Stimulated activated CD8-positive, alpha-beta memory T cell treated with anti-CD3 and anti-CD28 coated beads, Interleukin-2, amount 100 ng/mL, for 48 hours (primary cell): ENCODE measurements at regions not wholly inside any gene's neighbourhood (a gene's known extent, or its start where the extent isn't known, plus 50 kb on each side); places are given as distances from the start of the nearest gene placed in this dataset.

Experiments
- DNase-seq, 2 donors: peaks; one replicate each; pipeline ENCODE4 v3.0.0-alpha.2; 2020; ENCODE audit warnings: low read depth in 2 of 2

DNA sequence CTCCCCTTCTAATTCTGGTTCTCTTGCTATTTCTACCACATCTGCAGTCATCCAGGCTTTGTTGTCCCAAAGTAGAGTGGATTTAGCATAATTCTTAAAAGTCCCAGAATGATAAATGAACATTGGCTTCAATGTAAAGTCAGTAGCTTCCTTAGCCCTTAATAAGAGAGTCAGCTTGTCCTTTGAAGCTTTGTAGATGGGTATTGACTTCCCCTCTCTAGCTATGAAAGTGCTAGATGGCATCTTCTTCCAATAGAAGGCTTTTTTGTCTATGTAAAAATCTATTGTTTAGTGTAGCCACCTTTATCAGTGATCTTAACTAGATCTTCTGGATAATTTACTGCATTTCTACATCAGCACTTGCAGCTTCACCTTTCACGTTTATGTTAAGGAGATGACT, 181.4 kb upstream of the B3GALT2 start:
- no peak for DNase-seq

DNA sequence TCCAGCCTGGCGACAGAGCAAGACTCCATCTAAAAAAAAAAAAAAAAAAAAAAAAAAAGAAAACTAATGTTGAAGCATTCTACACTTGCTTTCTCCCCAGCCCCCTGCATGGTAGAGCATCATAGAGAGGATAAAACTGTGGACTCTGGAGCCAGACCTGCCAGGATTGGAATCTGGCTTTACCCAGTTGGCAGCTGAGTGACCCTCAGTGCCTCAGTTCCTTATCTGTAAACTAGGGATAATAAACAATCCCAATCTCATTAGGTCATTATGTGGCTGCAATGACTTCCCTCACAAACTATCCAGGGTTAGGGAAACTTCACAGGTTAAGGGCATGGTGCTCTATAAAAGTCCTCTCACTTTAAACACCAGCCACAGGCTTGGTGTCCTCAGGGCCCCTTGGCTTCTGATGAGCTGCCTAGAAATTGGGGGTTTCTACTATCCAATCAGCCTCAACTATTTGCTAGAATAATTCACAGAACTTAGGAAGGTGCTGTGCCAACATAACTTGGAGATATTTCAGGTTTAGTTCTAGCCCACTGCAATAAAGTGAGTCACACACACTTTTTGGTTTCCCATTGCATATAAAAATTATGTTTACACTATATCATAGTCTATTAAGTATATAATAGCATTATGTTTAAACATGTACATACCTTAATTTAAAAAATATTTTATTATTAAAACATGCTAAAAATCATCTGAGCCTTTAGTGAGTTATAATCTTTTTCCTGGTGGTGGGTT, 180.5 kb upstream of the B3GALT2 start:
- no peak for DNase-seq

DNA sequence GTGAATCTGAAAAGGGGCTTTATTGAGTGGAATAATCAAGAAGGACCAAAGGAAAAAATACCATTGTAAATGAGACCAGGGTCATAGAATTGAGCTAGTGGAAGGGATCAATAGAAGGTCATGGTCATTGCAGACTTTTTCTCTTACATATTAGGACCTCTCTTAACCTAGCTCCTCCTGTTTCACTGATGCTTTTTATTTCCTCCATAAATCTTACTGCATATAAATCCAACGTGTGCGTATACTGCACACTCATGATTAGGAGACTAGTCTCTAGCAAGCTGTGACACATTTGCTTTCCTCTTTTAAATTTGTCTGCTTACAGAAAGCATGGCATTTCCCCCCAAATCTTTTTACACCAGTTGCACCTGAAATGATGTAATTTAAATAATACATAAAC, 179.6 kb upstream of the B3GALT2 start:
- no peak for DNase-seq

DNA sequence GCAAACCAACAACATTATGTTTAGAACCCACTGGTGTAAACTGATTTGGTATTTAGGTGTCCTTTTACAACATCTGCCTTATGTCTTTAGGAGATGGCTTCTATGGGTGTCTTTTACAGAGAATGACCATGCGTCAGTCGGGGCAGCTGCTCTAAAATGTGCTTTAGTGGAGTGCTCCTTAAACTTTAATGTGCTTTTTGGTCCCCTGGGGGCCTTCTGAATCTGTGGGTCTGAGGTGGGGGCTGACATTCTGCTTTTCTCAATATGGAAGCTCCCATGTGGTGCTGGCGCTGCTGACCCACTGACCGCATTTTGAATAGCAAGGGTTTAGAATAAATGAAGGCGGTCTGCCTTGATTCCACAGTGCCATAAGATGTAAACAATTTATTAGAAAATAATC, 173.2 kb upstream of the B3GALT2 start:
- no peak for DNase-seq

DNA sequence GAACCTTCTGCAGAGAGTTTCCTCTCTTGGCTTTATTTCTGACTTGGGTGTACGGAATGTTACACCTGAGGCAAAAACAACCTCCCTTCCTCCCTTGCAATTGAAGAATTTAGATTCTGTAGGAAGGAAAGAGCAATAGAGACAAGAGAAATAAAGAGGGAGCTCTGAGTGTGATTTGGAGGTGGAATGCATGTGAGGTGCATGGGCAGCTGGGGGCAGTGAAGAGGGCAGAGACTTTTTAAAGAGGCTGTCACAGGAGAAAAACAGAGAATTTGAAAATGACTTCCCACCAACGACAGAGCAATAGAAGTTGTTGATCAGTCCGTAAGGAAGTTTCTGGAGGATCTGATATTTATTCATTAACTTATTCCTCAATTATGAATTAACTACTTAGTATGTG, 172.0 kb upstream of the B3GALT2 start:
- DNase-seq: no peak

DNA sequence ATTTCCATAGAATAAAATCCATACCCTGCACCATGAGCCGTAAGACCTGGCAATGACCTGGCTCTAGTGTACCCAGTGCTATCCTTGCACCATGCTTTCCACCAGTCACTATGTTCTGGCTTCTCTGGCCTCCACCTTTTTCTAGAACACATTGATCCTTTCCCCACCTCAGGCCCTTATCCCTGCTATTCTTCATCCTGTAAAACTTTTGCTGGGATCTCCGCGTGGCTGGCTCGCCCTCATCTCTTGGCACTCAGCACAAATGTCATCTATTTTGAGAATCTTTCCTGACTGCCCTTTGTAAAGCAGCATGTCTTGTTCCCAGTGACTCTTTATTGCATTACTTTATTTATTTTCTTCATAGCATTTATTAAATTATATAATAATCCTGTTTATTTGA, 169.8 kb upstream of the B3GALT2 start:
- DNase-seq: no peak

DNA sequence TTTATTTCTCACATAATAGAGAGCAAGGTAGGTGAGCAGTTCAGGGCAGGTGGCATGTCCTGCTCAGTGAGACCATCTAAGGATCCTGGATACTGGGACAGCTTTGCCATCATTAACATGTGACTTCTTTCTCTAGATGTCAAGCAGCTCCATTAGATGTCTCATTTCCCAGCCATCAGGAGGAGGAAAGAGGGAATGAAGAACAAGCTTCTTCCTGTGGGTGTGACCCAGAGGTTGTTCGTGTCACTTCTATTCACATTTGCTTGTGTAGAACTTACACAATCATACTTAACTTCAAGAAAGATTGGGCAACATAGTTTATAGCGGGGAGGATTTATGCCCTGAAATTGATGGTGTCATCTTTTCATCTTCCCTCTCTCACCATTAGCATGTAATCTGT, 169.2 kb upstream of the B3GALT2 start:
- no peak for DNase-seq

DNA sequence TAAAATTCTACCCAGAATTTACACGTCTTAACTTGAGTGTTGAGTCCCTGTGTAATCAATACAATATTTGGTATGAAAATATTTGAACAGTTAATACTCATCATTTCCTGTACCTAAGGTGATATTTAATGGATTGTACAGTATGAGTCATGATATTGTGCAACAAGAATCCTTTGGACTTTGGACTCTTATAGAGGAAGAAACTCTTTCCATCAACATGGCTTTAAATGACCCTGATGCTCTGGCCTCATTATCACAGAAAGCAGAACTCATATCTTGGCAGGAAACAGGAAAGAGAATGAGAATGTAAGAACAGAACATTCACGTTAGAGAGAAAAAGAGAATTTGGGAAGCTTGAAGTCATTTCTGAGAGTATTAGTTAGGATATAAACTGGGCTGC, 168.8 kb upstream of the B3GALT2 start:
- DNase-seq: no peak

DNA sequence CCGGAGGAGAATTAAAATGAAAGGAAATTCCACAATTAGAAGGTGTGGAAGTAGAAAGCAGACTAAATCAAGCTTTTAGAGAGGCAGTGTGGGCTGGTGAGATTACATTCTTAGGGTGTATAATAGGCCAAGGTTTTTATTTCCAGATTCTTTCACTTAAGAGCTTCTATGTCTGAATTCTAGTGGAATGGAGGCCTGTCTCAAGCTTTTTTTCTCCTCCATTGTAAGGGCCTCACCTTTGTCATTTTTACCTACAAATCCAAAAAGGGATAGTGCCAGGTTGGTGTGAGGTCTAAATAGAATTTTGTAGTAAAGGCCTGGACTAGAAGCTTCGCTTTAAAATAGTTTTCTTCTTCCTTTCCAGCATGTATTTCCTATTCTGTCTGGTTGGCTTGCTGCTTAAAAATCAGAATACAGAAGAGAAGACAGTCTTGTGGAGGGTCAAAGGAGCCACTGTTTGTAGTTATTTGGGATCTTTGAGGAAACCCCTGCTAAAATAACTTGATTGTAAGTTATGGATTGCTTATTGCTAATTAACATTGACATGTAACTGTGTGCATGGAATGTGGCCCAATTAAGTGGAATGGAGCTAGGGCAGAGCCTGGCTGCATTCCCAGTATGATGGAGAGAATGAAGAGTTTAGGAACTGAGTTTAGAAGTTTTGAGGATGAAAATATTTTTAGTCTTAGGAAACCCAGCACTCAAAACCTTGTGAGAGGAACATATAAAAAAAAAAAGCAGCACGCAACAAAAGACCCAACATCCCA, 162.5 kb upstream of the B3GALT2 start:
- DNase-seq: no peak

DNA sequence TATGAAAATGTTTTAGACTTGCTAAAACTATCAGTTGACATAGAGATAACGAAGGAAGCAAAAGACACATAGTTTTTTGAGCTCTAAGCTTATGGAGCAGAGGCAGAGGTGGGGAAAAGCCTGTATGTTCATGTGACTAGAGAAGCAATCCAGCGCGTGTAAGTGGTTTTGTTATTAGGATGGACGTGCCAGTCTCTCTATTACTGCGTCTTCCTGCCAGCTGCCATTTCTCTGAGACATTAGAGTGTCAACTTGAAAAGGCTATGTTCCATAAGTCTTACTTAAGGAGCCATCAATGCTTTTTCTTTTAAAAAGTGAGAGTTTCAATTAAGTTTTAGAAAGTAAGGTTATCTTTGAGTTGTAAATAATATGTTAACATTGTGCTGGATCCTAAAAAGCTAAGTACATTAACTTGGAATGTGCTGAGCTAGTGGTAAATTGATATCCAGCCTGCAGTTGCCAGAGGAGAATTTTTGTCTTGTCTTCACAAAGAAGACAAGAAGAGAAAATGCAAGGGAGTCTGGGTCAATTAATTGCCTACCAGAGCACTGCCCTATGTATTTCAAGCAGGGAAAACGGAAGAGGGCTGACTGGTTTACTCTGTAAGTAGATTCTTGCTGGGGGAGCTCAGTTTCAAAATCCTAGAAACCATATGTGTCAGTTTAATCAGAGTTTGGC, 161.8 kb upstream of the B3GALT2 start:
- DNase-seq: no peak

DNA sequence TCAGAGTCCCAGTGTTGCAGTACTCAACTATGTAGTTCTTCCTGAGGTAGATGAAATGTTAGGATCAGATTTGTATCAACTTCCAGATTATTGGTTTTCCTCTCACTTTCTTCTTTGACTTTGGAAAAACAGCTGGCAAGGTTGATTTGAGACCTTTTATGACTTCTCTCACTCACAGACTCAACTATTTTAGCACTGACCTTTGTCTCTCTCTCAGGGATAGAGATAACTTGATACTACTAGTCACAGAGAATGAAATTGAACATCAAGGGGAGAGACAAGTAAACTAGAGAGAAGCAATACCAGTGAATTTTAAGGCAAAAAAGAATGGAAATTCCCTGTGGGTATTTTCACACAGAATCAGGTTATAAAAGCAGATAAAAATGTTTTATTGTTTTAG, 159.7 kb upstream of the B3GALT2 start:
- no peak for DNase-seq

DNA sequence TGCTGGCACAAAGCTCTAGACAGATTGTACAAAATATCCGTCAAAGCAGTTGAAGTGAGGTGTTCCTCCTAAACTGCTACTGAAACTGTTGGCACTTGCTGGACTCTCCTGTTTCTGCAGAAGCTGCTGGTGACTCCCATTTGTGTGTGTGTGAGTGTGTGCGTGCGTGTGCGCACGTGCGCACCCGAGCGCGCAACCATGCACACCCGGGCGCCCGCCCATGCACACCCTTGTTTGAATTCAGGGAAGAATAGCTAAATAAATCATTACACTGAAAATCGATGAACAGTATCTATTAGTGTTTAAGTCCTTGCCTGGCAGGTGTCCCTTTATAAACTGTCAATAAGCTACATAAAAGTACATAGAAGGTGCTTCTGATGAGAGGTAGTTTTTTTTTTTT, 156.4 kb upstream of the B3GALT2 start:
- DNase-seq: no peak

DNA sequence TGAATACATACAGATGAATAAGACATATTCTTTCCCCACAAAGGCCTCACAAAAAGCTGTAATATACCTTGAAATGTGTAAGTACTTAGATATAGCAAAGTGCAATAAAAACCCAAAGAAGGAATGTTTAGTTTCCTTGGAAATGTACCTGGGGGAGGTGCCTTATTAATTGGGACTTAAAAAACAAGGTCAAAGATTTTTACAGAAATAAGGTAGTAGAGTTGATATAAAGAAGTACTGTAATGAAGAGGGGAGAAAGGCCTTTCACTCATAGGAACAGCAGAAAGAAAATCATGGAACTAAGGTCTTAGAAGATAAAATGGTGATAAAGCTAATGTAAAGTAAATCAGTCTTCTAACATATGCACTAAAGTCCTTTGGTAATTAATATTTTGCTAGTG, 153.9 kb upstream of the B3GALT2 start:
- no peak for DNase-seq

DNA sequence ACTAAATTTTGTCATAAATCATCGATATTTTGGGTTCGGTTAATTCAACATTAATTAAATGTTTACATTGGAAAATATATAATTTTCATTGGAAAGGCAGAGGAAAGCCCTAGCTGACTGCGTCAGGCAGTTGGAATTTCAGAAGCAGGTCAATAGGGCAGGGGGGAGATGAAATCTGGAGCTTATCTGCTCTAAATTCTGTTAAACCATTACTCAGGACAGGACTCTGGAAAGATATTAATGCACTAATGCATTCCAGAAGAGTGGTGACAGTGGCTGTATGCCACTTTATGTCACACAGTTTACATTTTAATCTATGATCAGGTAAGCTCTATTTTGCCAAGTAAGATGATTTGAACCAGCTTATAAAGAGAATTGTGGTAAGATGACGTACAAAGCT, 153.0 kb upstream of the B3GALT2 start:
- no peak for DNase-seq

DNA sequence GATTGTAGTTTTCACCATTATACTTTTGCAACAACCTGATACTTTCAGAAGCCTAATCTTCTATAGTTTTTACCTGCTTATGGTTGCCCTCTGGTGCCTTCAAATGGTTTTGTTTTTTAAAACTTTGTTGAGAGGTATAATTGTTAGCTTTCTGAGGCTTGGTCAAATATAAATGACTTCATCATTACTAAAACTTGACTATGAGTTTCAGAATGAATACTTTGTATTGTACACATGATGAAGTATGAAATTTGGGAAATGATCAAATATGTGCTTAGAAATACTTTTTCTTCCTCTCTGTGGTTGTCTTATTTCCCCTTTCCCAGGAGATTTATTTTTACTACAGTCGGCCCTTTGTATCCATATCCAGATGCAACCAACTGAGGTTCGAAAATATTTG, 151.8 kb upstream of the B3GALT2 start:
- no peak for DNase-seq

DNA sequence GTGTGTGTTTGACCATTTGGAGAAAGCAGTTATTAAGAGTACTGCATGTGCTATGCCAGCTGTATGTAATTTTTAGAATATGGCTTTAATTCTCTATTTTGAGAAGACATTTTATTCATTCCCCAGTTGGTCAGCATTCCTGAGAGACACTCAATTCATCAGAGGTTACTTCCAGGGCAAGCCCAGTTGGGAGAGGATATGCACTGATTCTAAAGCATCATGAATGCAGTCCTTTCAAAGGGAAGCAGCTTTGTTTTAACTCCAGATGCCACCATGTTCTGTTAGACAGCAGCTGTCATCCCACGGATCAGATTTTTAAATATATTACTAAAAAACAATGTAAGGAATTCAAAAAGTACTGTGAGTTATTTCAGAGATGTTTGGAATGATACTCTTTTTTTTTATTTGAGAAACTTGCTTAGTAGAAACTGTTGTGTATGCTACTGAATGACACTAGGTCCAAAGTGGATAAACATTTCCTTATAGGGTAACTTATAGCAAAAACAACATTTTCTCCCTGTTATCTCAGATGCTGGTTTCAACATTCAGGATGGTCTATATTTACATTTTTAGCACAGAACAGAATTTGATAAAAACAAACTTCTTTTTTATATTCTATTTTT, 149.5 kb upstream of the B3GALT2 start:
- no peak for DNase-seq

DNA sequence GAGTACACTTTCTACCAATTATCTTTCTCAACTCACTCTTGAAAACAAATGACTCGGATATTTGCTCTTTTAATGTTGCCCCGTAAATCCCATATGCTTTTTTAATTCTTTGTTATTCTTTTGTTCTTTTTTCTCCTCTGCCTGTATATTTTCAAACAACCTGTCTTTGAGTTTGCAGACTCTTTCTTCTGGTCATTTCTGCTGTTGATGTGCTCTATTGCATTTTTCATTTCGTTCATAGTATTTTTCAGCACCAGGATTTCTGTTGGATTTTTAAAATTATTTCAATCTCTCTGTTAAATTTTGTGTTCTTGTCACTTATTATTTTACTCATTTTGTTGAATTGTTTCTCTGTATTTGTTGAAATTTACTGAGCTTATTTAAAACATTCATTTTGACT, 146.8 kb upstream of the B3GALT2 start:
- DNase-seq: no peak

DNA sequence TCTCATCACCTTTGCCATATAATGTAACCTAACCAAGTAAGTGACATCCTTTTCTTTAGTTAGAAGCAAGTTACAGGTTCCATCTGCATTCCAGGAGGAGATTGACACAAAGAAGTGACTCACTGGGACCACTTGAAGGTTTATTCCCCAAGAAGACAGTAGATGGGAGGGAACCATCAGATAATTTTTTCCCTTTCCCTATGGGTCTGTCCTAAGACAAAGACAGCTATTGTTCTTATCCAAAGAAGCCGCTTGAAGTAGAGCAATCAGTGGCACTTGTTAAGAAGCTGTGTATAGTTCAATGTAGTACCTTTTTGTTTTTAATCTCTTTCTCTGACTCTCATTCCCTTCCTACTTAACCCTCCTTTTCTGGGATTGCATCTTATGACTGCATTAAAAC, 139.9 kb upstream of the B3GALT2 start:
- DNase-seq: no peak

DNA sequence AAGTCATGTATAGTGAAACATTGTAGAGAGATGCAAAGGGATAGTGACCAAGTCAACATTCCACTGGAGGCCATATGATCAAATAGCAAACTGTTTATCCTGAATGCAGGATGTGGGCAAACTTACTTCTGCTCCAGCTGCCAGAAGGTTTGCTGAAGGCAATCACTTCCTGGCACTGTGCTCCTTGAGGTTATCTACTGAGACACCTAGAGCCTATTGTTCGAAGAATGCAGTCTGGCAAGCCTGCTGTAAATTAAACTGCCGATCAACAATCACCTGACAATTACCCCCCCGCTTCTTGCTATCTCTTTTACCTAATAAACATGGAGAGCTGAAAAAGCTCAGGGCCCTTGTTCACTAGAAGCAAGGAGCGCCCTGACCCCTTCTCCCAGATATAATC, 139.4 kb upstream of the B3GALT2 start:
- DNase-seq: no peak

DNA sequence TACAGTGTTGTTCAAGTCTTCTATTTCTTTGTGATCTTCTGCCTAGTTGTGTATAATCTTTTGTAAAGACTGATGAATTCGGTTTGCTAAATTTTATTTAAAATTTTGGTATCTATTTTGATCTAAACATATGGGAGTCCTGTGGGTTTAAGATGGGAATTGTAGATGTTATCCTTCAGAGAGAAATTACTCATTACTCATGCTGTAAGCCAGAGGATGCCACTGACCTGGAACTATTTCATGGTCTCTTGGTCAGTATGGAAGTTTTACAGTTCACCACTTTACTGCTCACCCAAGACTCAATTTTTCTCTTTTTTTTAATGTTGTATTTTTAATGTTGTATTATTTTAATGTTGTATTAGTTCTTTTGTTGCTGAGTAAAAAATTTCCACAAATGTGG, 138.6 kb upstream of the B3GALT2 start:
- no peak for DNase-seq

DNA sequence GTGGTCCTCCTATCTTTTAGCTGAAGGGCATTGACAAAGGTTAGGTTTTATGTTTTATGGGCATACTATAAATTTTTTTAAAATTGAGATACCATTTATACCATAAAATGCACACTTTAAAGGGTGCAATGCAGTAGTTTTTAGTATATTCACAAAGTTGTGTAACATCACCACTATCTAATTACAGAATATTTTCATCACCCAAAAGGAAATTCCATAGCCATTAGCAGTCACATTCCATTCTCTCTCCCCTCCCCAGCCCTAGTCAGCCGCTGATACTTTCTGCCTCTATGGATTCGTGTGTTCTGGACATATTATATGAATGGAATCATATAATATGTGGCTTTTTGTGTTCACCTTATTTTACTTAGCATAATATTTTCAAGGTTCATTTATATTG, 135.8 kb upstream of the B3GALT2 start:
- DNase-seq: no peak

DNA sequence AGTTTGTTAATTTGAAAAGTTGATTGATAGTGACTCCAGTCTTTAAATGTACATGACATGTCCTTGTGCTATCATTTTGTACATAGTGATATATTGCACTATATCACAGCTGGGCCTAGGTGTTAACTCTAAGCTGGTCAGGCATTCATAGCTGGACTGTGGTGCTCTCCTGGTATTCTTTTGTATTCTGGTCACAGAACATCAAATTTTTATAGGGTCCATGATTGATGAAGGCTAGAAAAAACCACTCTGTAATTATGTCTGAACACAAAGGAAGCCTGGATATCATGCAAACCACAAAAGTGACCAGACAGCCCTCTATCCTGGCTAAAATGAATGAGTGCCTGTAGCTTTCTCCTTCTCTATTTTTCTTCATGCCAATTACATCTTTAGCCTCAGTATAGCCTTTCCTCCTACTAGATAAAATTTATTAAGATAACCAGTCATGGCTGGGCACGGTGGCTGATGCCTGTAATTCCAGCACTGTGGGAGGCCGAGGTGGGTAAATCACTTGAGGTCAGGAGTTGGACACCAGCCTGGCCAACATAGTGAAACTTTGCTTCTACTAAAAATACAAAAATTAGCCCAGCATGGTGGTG, 134.9 kb upstream of the B3GALT2 start:
- no peak for DNase-seq
